ENCODE measurements at regions not wholly inside any gene's neighbourhood (a gene's known extent, or its start where the extent isn't known, plus 50 kb on each side); places are given as distances from the start of the nearest gene placed in this dataset.

DNA sequence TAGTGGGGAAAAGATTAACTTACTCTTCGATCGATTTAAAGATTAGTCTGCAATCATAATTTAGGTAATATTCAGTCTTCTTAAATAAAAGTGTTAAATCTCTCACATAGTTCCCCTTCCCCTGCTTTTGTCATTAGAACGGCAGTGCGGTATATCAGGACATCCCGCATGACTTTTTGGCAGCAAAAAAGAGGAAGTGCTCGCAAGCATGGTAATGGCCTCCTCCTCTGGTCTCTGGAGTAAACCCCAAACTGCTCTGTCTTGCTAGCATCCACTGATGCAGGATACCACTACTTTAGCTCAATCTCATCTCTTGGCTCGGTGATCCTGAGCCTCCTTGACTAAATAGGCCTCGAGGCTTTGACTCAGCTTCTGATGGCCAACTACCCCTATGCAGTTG, 78.7 kb upstream of the VAV3 start:
- Mint-ChIP-seq H3K27ac (no peak overlapping the region), H3K4me3 (no peak overlapping the region), H3K9me3 (peaks cover 0 to 2% (median 0%) of the 10 kb centered on the region in 7 donors), H3K4me1 (peaks cover 0 to 19% (median 6%) of the 10 kb centered on the region in 4 donors), H3K36me3 (no peaks in the 10 kb centered on the region), H3K27me3 (no peaks in the 10 kb centered on the region)
- DNase-seq (no peak), ATAC-seq (ENCODE audit: low read depth in 2 of 2) (no peak)
- Histone ChIP-seq H3K27me3 (ENCODE audit: control insufficient read depth, insufficient read depth, low read length) (peaks cover 1% of the 10 kb centered on the region), H3K9me3 (ENCODE audit: control insufficient read depth in 2 of 2, low read length in 2 of 2) (no peaks in the 10 kb centered on the region), H3K4me1 (ENCODE audit: control insufficient read depth, insufficient read depth, low read length, poor library complexity, severe bottlenecking) (no peaks in the 10 kb centered on the region), H3K36me3 (ENCODE audit: control insufficient read depth, insufficient read depth, low read length) (no peaks in the 10 kb centered on the region), H3K27ac (ENCODE audit: insufficient read depth, low read length, poor library complexity, severe bottlenecking) (no peak overlapping the region), H3K4me3 (ENCODE audit: low read depth, low read length) (no peak overlapping the region)

DNA sequence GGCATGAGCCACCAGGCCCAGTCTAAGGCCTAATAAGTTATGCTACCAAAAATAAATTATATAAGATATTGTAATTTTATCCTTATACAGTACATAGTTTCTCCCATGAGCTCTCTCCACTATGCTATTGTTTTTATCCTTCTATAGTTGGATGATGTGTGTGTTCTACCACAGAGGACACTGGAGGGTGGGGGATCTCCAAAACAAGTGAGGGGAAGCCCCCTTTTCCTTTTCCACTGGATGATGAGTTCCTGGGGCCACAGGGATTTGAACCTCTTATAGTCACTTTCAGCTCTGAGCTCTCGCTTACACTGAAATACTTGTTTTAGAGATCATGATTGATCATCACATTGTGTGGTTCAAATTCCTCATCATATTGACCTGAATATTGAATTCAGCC, 77.6 kb upstream of the VAV3 start:
- Mint-ChIP-seq H3K27me3 (no peaks in the 10 kb centered on the region), H3K4me1 (peaks cover 0 to 19% (median 6%) of the 10 kb centered on the region in 4 donors), H3K9me3 (peaks cover 0 to 2% (median 0%) of the 10 kb centered on the region in 7 donors), H3K4me3 (no peak overlapping the region), H3K27ac (peak overlapping the region in 1 of 3 donors; percentile 55), H3K36me3 (no peaks in the 10 kb centered on the region)
- no peak for ATAC-seq (ENCODE audit: low read depth in 2 of 2)
- no peak overlapping the region for H3K4me3 ChIP-seq (ENCODE audit: low read depth, low read length)
- no peaks in the 10 kb centered on the region for H3K4me1 ChIP-seq (ENCODE audit: control insufficient read depth, insufficient read depth, low read length, poor library complexity, severe bottlenecking)
- DNase-seq: no peak
- no peaks in the 10 kb centered on the region for H3K9me3 ChIP-seq (ENCODE audit: control insufficient read depth in 2 of 2, low read length in 2 of 2)
- H3K27ac ChIP-seq (ENCODE audit: insufficient read depth, low read length, poor library complexity, severe bottlenecking): no peak overlapping the region
- no peaks in the 10 kb centered on the region for H3K27me3 ChIP-seq (ENCODE audit: control insufficient read depth, insufficient read depth, low read length)
- H3K36me3 ChIP-seq (ENCODE audit: control insufficient read depth, insufficient read depth, low read length): no peaks in the 10 kb centered on the region

DNA sequence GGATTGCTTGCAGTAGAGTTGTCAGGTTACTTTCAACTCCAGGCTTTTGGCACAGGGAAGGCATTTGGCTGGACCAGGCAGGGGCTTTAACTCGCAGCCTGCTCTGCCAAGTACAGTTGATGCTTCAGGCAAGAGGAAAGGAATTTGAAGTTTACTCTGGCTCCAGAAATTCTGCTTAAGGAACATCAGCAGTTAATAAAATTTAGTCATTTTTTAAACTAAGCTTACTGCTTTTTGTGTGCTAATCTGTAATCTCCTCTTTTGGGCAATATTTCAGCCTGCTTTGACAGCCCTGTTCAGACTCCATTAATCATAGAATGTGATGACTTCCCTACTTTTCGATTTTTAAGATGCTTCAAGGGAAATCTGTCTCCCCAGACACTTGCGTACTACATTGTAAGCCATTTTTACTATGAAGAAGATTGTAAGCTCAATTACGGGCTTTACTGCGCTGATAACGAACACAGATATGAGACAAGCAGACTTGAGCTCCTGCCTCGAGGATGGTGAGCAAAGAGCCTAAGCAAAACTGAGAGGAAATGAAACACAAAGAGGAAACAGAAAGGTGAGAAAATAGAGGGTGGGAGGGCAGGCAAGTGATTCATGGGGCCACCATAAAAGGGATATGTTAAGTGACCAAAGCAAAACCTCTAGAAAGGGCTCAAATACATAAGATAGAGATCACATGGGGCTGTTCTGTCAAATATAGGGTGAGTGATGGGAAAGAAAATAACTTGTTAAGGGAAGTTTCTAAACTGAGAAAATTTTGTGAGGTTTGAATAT, 76.6 kb upstream of the VAV3 start:
- DNase-seq (peak in 1 of 3 donors; percentile 37), ATAC-seq (ENCODE audit: low read depth in 2 of 2) (peak in 1 of 2 donors; percentile 34)
- peak overlapping the region in 1 of 4 donors; percentile 44 for H3K4me3 Mint-ChIP-seq
- Histone ChIP-seq H3K36me3 (ENCODE audit: control insufficient read depth, insufficient read depth, low read length) (no peaks in the 10 kb centered on the region), H3K4me3 (ENCODE audit: low read depth, low read length) (no peak overlapping the region), H3K9me3 (ENCODE audit: control insufficient read depth in 2 of 2, low read length in 2 of 2) (no peaks in the 10 kb centered on the region), H3K27me3 (ENCODE audit: control insufficient read depth, insufficient read depth, low read length) (no peaks in the 10 kb centered on the region), H3K4me1 (ENCODE audit: control insufficient read depth, insufficient read depth, low read length, poor library complexity, severe bottlenecking) (no peaks in the 10 kb centered on the region), H3K27ac (ENCODE audit: insufficient read depth, low read length, poor library complexity, severe bottlenecking) (no peak overlapping the region)
- H3K4me1 Mint-ChIP-seq: peaks cover 0 to 19% (median 6%) of the 10 kb centered on the region in 4 donors
- peak overlapping the region; percentile 23 to 61 (median 39) for H3K27ac Mint-ChIP-seq
- no peaks in the 10 kb centered on the region for H3K27me3 Mint-ChIP-seq
- H3K36me3 Mint-ChIP-seq: no peaks in the 10 kb centered on the region
- H3K9me3 Mint-ChIP-seq: peaks cover 0 to 2% (median 0%) of the 10 kb centered on the region in 7 donors

DNA sequence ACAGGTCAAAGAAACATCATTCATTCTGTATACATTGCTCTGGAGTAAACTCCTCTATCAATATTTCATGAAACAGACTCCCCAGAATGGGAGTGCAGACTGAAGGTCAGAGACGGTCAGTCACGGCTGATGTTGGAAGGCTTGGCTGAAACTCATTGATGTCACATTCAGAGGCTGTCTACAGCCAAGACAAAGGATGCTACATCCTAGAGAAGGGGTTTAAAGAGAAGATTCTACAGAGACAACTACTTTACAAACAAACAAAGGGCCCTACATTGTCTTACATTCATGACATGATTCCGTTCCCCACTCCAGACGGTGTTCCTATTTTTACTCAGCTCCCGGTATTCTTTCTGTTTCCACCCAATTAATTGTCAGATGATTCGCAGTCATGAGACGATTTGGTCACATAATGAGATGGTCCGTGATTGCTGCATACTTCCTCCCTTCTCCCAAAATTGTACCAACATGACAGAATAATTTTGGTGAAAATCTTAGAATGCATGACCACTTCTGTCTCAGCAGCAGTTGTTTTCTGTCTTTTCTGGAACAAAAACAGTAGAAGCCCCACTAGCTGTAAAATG, 73.8 kb upstream of the VAV3 start:
- Histone ChIP-seq H3K4me1 (ENCODE audit: control insufficient read depth, insufficient read depth, low read length, poor library complexity, severe bottlenecking) (no peaks in the 10 kb centered on the region), H3K27me3 (ENCODE audit: control insufficient read depth, insufficient read depth, low read length) (no peaks in the 10 kb centered on the region), H3K36me3 (ENCODE audit: control insufficient read depth, insufficient read depth, low read length) (no peaks in the 10 kb centered on the region), H3K4me3 (ENCODE audit: low read depth, low read length) (no peak overlapping the region), H3K9me3 (ENCODE audit: control insufficient read depth in 2 of 2, low read length in 2 of 2) (no peaks in the 10 kb centered on the region), H3K27ac (ENCODE audit: insufficient read depth, low read length, poor library complexity, severe bottlenecking) (no peak overlapping the region)
- no peak overlapping the region for H3K27ac Mint-ChIP-seq
- ATAC-seq (ENCODE audit: low read depth in 2 of 2): no peak
- H3K27me3 Mint-ChIP-seq: no peaks in the 10 kb centered on the region
- no peak for DNase-seq
- peaks cover 0 to 10% (median 6%) of the 10 kb centered on the region in 4 donors for H3K4me1 Mint-ChIP-seq
- peak overlapping the region in 1 of 4 donors; percentile 27 for H3K4me3 Mint-ChIP-seq
- H3K9me3 Mint-ChIP-seq: peaks cover 0 to 2% (median 0%) of the 10 kb centered on the region in 7 donors
- no peaks in the 10 kb centered on the region for H3K36me3 Mint-ChIP-seq

DNA sequence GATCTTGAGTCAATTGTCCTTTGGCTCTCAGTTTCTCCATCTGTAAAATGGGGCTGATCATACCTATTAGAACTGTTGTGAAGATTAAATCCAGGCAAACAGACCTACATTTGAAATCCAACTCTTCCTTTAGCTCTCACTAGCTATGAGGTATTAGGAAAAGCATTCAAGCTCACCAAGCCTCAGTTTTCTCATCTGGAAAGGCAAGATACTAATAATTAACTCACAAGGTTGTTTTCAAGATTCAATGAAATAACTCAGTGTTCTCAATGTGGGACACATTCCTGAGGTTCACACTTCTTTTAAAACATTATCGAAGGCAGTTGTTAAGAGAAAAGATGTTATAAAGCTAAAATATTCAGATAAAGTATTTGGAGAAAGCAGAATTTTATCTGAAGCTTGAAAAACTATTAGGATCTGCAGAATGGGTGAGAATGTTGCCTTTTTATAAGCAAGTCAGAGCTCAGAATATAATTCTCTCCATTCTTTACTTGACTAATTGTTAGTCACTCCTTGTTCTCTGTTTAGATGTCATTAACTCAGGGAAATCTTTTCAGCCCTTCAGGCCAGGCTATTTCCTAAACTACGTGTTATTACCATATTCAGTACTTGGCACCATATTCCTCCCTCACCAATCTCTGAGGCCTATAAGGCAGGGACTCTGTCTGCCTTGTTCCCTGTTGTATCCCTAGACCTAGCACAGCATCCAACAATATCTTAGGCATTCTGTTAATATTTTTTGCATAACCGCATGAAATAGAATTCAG, 72.0 kb upstream of the VAV3 start:
- Histone ChIP-seq H3K36me3 (ENCODE audit: control insufficient read depth, insufficient read depth, low read length) (no peaks in the 10 kb centered on the region), H3K27ac (ENCODE audit: insufficient read depth, low read length, poor library complexity, severe bottlenecking) (no peak overlapping the region), H3K4me1 (ENCODE audit: control insufficient read depth, insufficient read depth, low read length, poor library complexity, severe bottlenecking) (no peaks in the 10 kb centered on the region), H3K27me3 (ENCODE audit: control insufficient read depth, insufficient read depth, low read length) (no peaks in the 10 kb centered on the region), H3K4me3 (ENCODE audit: low read depth, low read length) (no peak overlapping the region), H3K9me3 (ENCODE audit: control insufficient read depth in 2 of 2, low read length in 2 of 2) (no peaks in the 10 kb centered on the region)
- no peaks in the 10 kb centered on the region for H3K9me3 Mint-ChIP-seq
- H3K4me1 Mint-ChIP-seq: peaks cover 0 to 7% (median 6%) of the 10 kb centered on the region in 4 donors
- no peaks in the 10 kb centered on the region for H3K27me3 Mint-ChIP-seq
- DNase-seq (no peak), ATAC-seq (ENCODE audit: low read depth in 2 of 2) (no peak)
- no peaks in the 10 kb centered on the region for H3K36me3 Mint-ChIP-seq
- no peak overlapping the region for H3K4me3 Mint-ChIP-seq
- no peak overlapping the region for H3K27ac Mint-ChIP-seq

DNA sequence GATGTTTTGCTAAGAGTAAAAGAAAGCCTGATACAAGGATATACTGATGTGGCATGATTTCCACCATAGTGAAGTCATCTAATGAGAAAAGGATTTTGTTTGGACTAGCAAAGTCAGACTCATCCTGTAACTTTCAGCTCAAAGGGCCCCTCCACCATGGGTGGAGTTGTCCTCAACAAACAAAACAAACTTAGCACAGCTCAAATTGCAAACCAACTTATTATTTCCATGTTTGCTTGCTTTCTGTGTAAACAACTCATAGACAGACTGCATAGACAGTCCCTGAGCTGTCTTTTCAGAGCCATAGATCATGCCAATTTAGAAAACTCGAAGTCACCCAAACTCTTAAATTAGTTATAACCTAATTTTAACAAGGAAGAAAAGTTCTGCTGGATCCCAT, 69.4 kb upstream of the VAV3 start:
- no peak overlapping the region for H3K27ac Mint-ChIP-seq
- H3K27me3 Mint-ChIP-seq: no peaks in the 10 kb centered on the region
- Histone ChIP-seq H3K9me3 (ENCODE audit: control insufficient read depth in 2 of 2, low read length in 2 of 2) (no peaks in the 10 kb centered on the region), H3K27me3 (ENCODE audit: control insufficient read depth, insufficient read depth, low read length) (no peaks in the 10 kb centered on the region), H3K36me3 (ENCODE audit: control insufficient read depth, insufficient read depth, low read length) (no peaks in the 10 kb centered on the region), H3K4me1 (ENCODE audit: control insufficient read depth, insufficient read depth, low read length, poor library complexity, severe bottlenecking) (no peaks in the 10 kb centered on the region), H3K27ac (ENCODE audit: insufficient read depth, low read length, poor library complexity, severe bottlenecking) (no peak overlapping the region), H3K4me3 (ENCODE audit: low read depth, low read length) (no peak overlapping the region)
- no peak for DNase-seq
- H3K9me3 Mint-ChIP-seq: no peaks in the 10 kb centered on the region
- no peak overlapping the region for H3K4me3 Mint-ChIP-seq
- no peaks in the 10 kb centered on the region for H3K36me3 Mint-ChIP-seq
- ATAC-seq (ENCODE audit: low read depth in 2 of 2): no peak
- H3K4me1 Mint-ChIP-seq: no peaks in the 10 kb centered on the region

DNA sequence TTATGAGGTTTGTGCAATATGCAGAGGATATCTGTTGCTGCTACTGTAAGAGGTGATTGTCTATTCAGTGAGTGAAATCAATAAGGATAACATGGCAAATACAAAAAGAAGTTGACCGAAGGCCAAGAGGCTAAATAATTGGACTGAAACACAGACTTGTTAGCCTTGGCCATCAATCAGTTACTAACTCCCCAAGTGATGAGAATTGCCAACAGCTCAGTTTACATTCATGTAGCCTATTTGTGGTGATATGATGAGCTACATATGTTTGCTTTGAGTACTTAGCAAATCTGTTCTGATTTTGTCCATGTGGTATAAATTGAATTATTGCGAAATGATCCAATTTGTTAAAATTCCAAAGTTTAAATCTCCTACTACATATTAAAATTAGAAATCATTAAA, 68.6 kb upstream of the VAV3 start:
- H3K36me3 ChIP-seq (ENCODE audit: control insufficient read depth, insufficient read depth, low read length): no peaks in the 10 kb centered on the region
- H3K27ac Mint-ChIP-seq: no peak overlapping the region
- ATAC-seq (ENCODE audit: low read depth in 2 of 2) (no peak), DNase-seq (no peak)
- no peaks in the 10 kb centered on the region for H3K4me1 Mint-ChIP-seq
- H3K27me3 Mint-ChIP-seq: no peaks in the 10 kb centered on the region
- no peaks in the 10 kb centered on the region for H3K36me3 Mint-ChIP-seq
- H3K4me3 ChIP-seq (ENCODE audit: low read depth, low read length): no peak overlapping the region
- H3K4me1 ChIP-seq (ENCODE audit: control insufficient read depth, insufficient read depth, low read length, poor library complexity, severe bottlenecking): no peaks in the 10 kb centered on the region
- no peak overlapping the region for H3K4me3 Mint-ChIP-seq
- no peaks in the 10 kb centered on the region for H3K9me3 ChIP-seq (ENCODE audit: control insufficient read depth in 2 of 2, low read length in 2 of 2)
- no peak overlapping the region for H3K27ac ChIP-seq (ENCODE audit: insufficient read depth, low read length, poor library complexity, severe bottlenecking)
- no peaks in the 10 kb centered on the region for H3K9me3 Mint-ChIP-seq
- no peaks in the 10 kb centered on the region for H3K27me3 ChIP-seq (ENCODE audit: control insufficient read depth, insufficient read depth, low read length)
